Astrocyte (in vitro differentiated cells and primary cell): ENCODE measurements at regions not wholly inside any gene's neighbourhood (a gene's known extent, or its start where the extent isn't known, plus 50 kb on each side); places are given as distances from the start of the nearest gene placed in this dataset.

Source experiments
- DNase-seq: peaks from one replicate; pipeline ENCODE4 v3.0.0-alpha.2; 2010; ENCODE audit warnings: low read depth
- FAIRE-seq: peaks from 2 replicates; lab custom pipeline; 2011; peaks lifted over from hg19 to GRCh38; lab: Jason Lieb, UNC
- H2AFZ ChIP-seq: 2 replicates; pipeline ENCODE4 v1.6.0; 2012; ENCODE audit warnings: low read depth, low read length, inconsistent platforms
- H3K27ac ChIP-seq: 2 replicates; pipeline ENCODE4 v1.5.1; 2011; ENCODE audit warnings: low read depth, low read length, inconsistent platforms
- H3K27me3 ChIP-seq: 2 replicates; pipeline ENCODE4 v1.6.0; 2011; ENCODE audit warnings: low read length, inconsistent platforms; ENCODE audit not compliant: insufficient read depth
- H3K36me3 ChIP-seq: 2 replicates; pipeline ENCODE4 v1.5.1; 2011; ENCODE audit warnings: low read length, inconsistent platforms; ENCODE audit not compliant: insufficient read depth
- H3K4me1 ChIP-seq: 2 replicates; pipeline ENCODE4 v1.5.1; 2011; ENCODE audit warnings: low read length, inconsistent platforms; ENCODE audit not compliant: insufficient read depth
- H3K4me2 ChIP-seq: 2 replicates; pipeline ENCODE4 v1.6.0; 2012; ENCODE audit warnings: low read length, inconsistent platforms
- H3K4me3 ChIP-seq: 2 replicates; pipeline ENCODE4 v1.5.1; 2011; ENCODE audit warnings: low read depth, mild to moderate bottlenecking, low read length, inconsistent platforms; ENCODE audit not compliant: insufficient read depth
- H3K79me2 ChIP-seq: 2 replicates; pipeline ENCODE4 v1.6.0; 2012; ENCODE audit warnings: mild to moderate bottlenecking, low read length, inconsistent platforms; ENCODE audit not compliant: insufficient read depth
- H3K9ac ChIP-seq: 2 replicates; pipeline ENCODE4 v1.6.0; 2012; ENCODE audit warnings: mild to moderate bottlenecking, low read length, inconsistent platforms
- H3K9me3 ChIP-seq: 2 replicates; pipeline ENCODE4 v1.5.1; 2012; ENCODE audit warnings: low read depth, mild to moderate bottlenecking, low read length, inconsistent platforms; ENCODE audit not compliant: insufficient read depth
- H4K20me1 ChIP-seq: 2 replicates; pipeline ENCODE4 v1.6.0; 2012; ENCODE audit warnings: low read length, inconsistent platforms; ENCODE audit not compliant: insufficient read depth
- H3K27ac Mint-ChIP-seq: one replicate; pipeline ENCODE4 v1.8.0; 2021; ENCODE audit warnings: mild to moderate bottlenecking, mixed read lengths; ENCODE audit not compliant: unreplicated experiment
- H3K27me3 Mint-ChIP-seq: one replicate; pipeline ENCODE4 v1.8.0; 2021; ENCODE audit warnings: low read depth, mixed read lengths; ENCODE audit not compliant: unreplicated experiment
- H3K36me3 Mint-ChIP-seq: one replicate; pipeline ENCODE4 v1.8.0; 2021; ENCODE audit warnings: low read depth, mixed read lengths; ENCODE audit not compliant: unreplicated experiment
- H3K4me1 Mint-ChIP-seq: one replicate; pipeline ENCODE4 v1.8.0; 2021; ENCODE audit warnings: low read depth, mixed read lengths; ENCODE audit not compliant: unreplicated experiment
- H3K4me3 Mint-ChIP-seq: one replicate; pipeline ENCODE4 v1.8.0; 2021; ENCODE audit warnings: mild to moderate bottlenecking, moderate library complexity, mixed read lengths; ENCODE audit not compliant: unreplicated experiment
- H3K9me3 Mint-ChIP-seq: one replicate; pipeline ENCODE4 v1.8.0; 2021; ENCODE audit warnings: mild to moderate bottlenecking, mixed read lengths; ENCODE audit not compliant: unreplicated experiment
- EZH2 ChIP-seq: IDR thresholded peaks from 2 replicates; pipeline ENCODE4 v1.6.1; 2012; ENCODE audit warnings: mild to moderate bottlenecking, low read length, inconsistent platforms; ENCODE audit not compliant: insufficient read depth
- TF ChIP-seq, protein P1 (sequence below): IDR thresholded peaks from 2 replicates; pipeline ENCODE4 v1.5.1; 2011; ENCODE audit warnings: low read depth, mild to moderate bottlenecking, inconsistent platforms, low read length, moderate library complexity; ENCODE audit not compliant: insufficient read depth

DNA sequence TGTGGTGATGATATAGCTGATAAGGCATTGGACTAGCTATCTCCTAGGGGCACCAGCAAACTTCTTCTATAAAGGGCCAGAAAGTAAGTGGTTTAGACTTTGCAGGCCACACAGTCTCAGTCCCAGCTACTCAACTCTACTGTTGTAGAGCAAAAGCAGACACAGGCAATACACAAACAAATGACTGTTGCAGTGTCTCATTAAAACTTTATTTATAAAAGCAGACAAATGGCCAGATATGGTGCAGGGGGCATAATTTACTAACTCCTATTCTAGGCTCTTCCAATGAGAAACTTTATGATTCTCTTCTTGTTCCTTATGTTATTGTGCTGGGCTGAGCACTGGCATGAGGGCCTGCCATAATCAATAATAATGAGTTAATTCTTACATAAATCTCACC is 176.8 kb upstream of the POU3F1 start:
- DNase-seq (no peak), FAIRE-seq (no peak)
- Mint-ChIP-seq H3K27me3 (peaks cover 18% of the 10 kb centered on the region), H3K4me3 (no peak overlapping the region), H3K36me3 (no peaks in the 10 kb centered on the region), H3K27ac (no peak overlapping the region), H3K9me3 (peaks cover 7% of the 10 kb centered on the region), H3K4me1 (peaks cover 30% of the 10 kb centered on the region)
- no peaks in the 10 kb centered on the region for H3K9me3 ChIP-seq
- no peak overlapping the region for H3K4me2 ChIP-seq
- no peak overlapping the region for H3K9ac ChIP-seq
- H3K79me2 ChIP-seq, result no peaks in the 10 kb centered on the region
- H3K4me1 ChIP-seq, result peaks cover 19% of the 10 kb centered on the region
- no peaks in the 10 kb centered on the region for H3K36me3 ChIP-seq
- no peak overlapping the region for H2AFZ ChIP-seq
- H3K4me3 ChIP-seq, result no peak overlapping the region
- TF ChIP-seq, protein P1, sequence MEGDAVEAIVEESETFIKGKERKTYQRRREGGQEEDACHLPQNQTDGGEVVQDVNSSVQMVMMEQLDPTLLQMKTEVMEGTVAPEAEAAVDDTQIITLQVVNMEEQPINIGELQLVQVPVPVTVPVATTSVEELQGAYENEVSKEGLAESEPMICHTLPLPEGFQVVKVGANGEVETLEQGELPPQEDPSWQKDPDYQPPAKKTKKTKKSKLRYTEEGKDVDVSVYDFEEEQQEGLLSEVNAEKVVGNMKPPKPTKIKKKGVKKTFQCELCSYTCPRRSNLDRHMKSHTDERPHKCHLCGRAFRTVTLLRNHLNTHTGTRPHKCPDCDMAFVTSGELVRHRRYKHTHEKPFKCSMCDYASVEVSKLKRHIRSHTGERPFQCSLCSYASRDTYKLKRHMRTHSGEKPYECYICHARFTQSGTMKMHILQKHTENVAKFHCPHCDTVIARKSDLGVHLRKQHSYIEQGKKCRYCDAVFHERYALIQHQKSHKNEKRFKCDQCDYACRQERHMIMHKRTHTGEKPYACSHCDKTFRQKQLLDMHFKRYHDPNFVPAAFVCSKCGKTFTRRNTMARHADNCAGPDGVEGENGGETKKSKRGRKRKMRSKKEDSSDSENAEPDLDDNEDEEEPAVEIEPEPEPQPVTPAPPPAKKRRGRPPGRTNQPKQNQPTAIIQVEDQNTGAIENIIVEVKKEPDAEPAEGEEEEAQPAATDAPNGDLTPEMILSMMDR, result no peak
- no peak for TF ChIP-seq EZH2
- H4K20me1 ChIP-seq, result no peaks in the 10 kb centered on the region
- H3K27me3 ChIP-seq, result no peaks in the 10 kb centered on the region
- no peak overlapping the region for H3K27ac ChIP-seq

DNA sequence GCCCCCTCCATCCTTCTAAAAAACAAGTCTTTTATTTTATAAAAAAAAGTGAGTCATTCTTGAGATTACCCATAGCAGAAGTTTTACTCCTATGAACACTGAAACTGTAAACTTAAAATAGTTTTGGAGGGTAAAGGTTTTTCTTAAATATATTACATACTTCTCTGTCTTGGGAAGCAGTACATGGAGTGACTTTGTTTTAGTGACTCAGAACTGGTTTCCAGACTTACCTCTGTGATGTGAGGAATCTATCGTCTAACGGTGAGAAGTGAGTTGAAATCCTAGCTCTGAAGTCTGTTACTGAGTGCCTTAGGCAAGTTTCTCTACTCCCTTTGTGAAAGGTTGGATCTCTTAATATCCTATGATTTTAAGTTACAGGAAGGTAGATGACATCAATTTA is 176.3 kb upstream of the POU3F1 start:
- H3K9me3 ChIP-seq, result no peaks in the 10 kb centered on the region
- FAIRE-seq, result no peak
- no peak overlapping the region for H3K4me2 ChIP-seq
- no peak overlapping the region for H3K4me3 Mint-ChIP-seq
- no peak overlapping the region for H3K4me3 ChIP-seq
- H2AFZ ChIP-seq, result no peak overlapping the region
- DNase-seq, result peak; percentile 54
- H3K9me3 Mint-ChIP-seq, result peaks cover 7% of the 10 kb centered on the region
- no peaks in the 10 kb centered on the region for H3K36me3 Mint-ChIP-seq
- peaks cover 19% of the 10 kb centered on the region for H3K4me1 ChIP-seq
- H4K20me1 ChIP-seq, result no peaks in the 10 kb centered on the region
- no peak overlapping the region for H3K9ac ChIP-seq
- TF ChIP-seq, protein P1, result no peak
- TF ChIP-seq EZH2, result no peak
- peaks cover 30% of the 10 kb centered on the region for H3K4me1 Mint-ChIP-seq
- H3K27ac ChIP-seq, result no peak overlapping the region
- H3K79me2 ChIP-seq, result no peaks in the 10 kb centered on the region
- H3K27ac Mint-ChIP-seq, result peak overlapping the region; percentile 6
- no peaks in the 10 kb centered on the region for H3K27me3 ChIP-seq
- no peaks in the 10 kb centered on the region for H3K36me3 ChIP-seq
- H3K27me3 Mint-ChIP-seq, result peaks cover 18% of the 10 kb centered on the region

DNA sequence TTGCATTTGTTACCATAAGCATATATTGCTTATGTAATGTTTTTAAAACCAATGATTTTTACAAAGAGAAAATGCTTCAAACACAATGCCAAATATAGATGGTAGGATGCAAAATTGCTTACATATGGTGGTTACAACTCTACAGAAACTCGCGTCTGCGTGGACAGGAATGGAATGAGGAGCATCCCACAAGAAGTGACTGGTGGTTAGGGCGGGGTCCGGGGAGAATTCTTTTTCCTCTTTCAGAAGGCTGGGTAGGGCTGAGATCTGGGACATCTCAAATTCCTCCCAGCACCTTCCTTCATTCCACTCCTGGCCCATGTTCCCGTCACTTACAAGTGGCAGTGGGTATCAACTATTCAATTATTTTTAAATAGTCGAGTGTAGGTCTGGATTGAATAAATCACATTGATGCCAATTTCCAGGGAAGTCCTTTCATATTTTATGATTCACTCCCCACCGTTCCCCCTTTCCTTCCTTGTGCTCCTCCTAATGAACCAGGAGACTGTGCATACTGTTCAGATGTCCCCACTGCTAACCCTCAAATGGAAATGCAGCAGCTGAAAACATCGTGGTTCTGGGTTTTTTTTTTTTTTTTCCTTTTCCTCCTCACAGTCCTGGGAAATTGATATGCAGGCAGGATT is 174.5 kb upstream of the POU3F1 start:
- Histone ChIP-seq H3K27me3 (no peaks in the 10 kb centered on the region), H3K36me3 (no peaks in the 10 kb centered on the region), H3K27ac (peak overlapping the region; percentile 4), H3K4me1 (peaks cover 19% of the 10 kb centered on the region), H4K20me1 (no peaks in the 10 kb centered on the region), H3K9me3 (no peaks in the 10 kb centered on the region), H3K9ac (no peak overlapping the region), H3K4me3 (no peak overlapping the region), H3K79me2 (no peaks in the 10 kb centered on the region), H2AFZ (peak overlapping the region; percentile 12), H3K4me2 (peak overlapping the region; percentile 68)
- Mint-ChIP-seq H3K4me3 (peak overlapping the region; percentile 22), H3K36me3 (no peaks in the 10 kb centered on the region), H3K9me3 (peaks cover 5% of the 10 kb centered on the region), H3K27ac (peak overlapping the region; percentile 87), H3K4me1 (peaks cover 30% of the 10 kb centered on the region), H3K27me3 (peaks cover 25% of the 10 kb centered on the region)
- DNase-seq (peak; percentile 94), FAIRE-seq (peak; percentile 20)
- TF ChIP-seq, protein P1, result no peak
- TF ChIP-seq EZH2, result no peak
